AML-193 (cell line): ENCODE measurements at regions not wholly inside any gene's neighbourhood (a gene's known extent, or its start where the extent isn't known, plus 50 kb on each side); places are given as distances from the start of the nearest gene placed in this dataset.

ENCODE experiments used
- DNase-seq, 2 experiments: peaks; one replicate each; lab custom pipeline; 2025; lab: John Stamatoyannopoulos, UW

DNA sequence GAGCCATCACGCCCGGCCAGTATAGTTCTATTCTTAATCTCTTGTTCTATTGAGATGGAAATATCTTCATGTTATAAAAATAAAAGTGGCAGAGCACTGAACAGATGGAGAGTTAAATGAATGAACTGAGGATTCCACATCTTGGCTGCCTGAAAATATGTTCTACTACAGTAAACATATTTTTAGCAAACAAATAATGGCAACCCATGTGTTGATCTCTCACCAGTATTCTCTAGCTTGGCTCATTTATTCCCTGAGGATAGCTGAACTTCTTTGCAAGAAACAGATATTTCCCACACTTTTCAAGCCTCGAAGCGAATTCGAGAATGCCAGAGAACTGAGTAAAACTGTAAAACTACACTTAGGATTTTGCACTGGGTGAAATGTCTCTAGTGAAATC lies 58.9 kb downstream of the DIRAS3 start:
- DNase-seq = no peak

DNA sequence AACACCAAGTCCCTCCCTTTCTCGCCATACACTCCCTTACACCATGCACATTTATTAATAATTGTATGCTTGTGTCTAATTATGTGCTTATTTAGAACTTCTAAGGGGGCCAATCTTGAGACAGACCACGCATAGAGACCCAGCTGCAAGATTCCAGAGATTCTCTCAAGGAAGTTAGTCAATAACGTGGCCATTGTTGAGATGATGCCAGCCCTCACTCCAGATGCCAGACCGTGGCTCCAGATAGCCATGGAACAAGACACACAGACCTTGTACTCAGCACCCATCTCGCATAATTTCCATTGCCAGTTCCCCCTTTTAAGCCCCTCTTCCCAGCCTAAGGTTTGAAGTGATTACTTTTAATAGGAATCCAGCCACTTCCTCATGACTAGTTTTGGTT lies 62.4 kb downstream of the DIRAS3 start:
- no peak for DNase-seq

DNA sequence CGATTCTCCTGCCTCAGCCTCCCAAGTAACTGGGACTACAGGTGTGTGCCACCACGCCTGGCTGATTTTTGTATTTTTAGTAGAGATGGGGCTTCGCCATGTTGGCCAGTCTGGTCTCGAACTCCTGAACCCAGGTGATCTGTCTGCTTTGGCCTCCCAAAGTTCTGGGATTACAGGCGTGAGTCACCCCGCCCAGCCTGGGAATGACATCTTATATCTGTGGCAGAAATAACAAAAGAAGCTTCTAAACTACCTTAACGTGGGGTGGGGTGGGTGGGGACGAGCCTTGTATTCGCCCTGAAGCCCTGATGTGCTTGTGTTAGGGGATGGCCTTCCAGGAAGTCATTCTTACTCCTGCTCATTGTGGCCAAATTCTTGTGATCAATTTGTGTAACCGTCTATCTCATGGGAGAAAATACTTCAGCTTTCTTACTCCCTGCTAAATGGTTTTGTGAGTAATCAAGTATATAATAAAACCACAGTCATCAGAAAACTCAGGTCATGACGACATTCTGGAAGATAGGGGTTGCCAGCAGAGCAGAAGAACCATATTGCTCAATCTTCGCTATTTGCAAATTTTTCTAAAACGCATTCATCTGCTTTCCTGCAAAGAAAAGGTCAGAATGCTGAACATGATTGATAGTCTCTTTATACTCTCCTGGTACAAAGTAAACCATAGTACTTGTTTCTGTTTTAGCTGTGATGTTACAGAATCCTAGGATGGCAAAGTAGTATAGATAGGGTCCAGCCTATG lies 63.2 kb downstream of the DIRAS3 start:
- DNase-seq = no peak

DNA sequence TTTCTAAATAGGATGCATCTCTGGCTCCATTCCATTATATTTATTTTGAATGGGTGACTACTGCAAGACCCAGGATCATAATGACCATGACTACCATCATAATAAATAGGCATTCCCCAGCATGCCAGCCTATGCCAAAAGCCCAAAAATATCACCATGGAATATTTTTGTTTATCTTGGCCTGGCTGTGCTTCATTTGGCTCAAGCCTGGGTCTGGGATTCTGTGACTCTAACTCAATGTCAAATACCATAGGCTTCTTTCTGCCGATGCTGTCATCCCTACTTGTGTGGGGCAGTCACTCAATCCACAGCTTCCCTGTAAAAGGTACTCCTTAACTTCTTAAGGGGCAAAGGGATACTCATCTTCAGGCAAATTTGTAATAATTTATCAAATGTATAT lies 66.6 kb downstream of the DIRAS3 start:
- no peak for DNase-seq

DNA sequence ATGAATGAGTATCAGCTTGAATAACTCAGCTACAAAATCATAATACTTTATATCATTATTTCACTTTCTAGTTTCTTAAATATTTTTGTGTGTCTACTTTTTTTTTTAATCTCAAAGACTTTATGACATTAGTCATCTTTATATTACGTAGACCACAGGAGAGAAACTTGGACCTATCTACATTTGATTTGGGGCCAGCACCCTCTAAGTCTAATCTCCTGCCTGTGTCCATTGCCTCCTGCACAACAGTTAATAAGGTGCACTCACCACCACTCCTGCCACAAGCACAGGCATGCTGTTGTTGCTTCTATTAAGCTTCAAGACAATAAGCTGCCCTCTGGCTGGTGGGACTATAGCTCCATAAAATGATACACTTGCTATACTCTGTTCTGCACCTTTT lies 70.4 kb downstream of the DIRAS3 start:
- DNase-seq = no peak

DNA sequence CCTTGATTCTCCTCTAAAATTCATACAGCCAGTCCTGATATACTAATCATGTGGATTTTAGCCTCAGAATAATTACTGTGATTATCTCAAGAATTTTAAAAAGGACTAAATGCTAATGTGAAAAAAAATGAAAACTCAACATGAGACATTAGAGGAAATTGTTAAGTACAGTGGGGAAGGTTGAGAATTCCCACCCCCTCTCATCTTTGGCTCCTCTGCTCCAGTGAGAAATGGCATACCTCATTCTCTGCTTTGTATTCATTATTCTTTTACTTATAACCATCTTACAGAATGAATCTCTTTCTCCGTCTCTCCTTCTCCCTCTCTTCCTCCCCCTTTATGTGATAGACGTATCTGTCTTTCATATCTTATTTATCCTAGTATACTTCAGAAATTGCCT lies 70.9 kb downstream of the DIRAS3 start:
- no peak for DNase-seq

DNA sequence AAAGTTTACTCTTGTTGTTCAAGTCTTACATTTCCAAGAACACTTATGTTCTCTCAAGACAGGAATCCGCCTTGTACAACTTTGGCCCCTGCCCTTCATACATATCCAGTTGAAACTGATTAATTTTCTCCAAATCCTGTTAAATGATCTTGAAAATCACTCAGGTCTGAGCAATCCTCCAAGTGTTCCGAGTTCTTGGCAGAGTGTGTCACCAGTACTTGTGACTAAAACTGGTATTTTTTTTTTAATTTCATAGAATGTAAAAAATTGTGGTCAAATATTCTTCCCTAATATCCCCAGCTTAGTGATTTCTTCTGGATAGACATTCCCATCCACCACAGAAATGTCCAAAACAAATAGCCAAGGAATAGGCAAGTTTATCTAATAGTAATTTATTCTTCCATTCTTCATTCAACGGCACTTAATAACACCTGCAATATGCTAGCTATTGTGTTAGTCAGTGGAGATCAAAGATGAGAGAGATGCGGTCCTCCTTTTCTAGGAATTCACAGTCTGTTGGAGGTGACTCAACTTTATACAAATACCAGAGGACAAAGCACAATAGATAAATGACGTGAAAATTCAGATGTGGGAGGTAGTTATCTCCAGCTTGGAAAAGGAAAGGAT lies 71.4 kb downstream of the DIRAS3 start:
- DNase-seq = no peak

DNA sequence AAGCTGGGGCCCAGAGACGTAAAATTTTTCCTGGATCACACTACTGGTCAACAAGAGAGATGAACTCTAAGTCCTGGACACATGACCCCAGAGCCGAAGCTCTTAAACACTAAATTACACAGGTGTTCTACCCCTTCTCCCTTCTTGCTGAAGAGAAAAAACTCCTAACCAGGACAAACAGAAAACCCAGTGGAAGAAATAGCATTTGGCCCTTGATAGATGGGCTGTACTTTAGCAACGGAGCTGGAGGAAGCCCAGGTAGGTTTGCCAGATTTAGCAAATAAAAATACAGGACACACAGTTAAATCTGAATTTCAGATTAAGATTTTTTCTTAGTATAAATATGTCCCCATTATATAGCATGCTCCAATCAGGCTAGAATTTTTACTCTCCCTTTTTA lies 72.7 kb downstream of the DIRAS3 start:
- no peak for DNase-seq

DNA sequence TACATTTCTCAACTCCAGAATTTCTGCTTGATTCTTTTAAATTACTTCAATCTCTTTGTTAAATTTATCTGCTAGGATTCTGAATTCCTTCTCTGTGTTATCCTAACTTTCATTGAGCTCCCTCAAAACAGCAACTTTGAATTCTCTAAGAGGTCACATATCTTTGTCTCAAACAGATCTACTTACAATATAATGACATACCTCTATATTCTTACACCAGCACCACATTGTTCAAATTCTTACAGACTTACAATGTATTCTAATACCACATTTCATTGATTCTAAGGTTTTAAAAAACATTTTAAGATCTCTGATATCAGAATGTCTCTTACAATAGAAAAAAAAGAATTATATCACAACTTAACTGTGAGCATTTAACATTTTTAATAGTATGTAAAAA lies 77.4 kb downstream of the DIRAS3 start:
- DNase-seq = no peak

DNA sequence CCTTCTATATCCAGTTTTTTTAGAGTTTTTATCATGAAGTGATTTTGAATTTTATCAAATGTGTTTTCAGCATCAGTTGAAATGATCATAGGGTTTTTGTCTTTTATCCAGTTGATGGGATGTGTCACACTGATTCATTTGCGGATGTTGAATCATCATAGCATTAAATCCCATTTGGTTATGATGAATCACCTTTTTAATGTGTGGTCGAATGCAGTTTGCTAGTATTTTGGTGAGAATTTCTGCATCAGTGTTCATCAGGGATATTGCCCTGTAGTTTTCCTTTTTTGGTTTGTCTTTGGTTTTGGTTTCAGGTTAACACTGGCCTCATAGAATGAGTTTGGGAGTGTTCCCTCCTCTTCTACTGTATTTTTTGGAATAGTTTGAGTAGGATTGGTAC lies 80.3 kb downstream of the DIRAS3 start:
- DNase-seq = no peak

DNA sequence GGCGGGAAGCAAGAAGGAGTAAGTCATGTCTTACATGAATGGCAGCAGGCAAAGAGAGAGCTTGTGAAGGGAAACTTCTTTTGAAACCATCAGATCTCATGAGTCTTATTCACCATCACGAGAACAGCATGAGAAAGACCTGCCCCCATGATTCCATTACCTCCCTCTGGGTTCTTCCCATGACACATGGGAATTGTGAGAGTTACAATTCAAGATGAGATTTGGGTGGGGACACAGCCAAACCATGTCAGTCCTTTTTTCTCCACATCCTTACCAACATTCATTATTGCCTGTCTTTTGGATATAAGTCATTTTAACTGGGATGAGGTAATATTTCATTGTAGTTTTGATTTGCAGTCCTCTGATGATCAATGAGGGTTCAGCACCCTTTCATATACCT lies 81.0 kb downstream of the DIRAS3 start:
- no peak for DNase-seq

DNA sequence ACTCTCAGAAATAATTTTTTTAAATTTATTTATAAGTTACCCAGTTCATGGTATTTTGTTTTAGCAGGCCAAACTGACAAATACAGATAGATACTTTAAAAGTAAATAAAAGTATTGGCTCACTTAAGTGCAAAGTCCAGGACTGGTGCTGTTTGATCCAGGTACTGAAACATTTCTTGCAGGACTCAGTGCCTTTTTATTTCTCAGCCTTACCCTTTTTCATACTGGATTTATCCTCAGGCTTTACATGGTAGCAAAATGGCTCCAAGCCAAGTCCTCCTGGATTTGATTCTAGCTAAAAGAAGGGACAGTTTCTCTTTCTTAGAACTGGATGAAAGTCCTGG lies 83.8 kb downstream of the DIRAS3 start:
- no peak for DNase-seq

DNA sequence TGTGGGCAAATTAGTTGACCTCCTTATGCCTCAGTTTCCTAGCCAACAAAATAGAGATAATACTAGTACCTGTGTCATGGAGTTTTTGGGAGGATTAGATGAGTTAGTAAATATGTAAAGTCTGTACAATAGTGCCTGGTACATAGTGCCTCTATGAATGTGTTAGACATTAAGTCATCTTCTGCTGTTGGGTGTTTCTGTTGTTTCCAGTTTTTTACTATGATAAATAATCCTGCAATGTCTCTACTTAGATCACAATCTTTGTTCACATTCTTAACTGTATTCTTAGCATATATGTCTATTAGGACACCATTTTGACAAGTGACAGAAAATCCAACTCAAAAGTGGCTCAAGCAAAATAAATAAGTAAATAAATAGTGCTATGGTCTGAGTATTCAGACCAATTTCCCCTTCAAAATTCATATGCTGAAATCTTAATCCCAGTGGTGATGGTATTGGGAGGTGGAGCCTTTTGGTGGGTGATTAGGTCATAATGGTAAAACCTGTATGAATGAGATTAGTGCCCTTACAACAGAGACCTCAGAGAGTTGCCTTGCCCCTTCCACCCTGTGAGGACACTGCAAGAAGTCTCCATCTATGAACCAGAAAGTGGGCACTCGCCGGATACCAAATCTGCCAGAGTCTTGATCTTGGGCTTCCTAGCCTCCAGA lies 84.3 kb downstream of the DIRAS3 start:
- no peak for DNase-seq

DNA sequence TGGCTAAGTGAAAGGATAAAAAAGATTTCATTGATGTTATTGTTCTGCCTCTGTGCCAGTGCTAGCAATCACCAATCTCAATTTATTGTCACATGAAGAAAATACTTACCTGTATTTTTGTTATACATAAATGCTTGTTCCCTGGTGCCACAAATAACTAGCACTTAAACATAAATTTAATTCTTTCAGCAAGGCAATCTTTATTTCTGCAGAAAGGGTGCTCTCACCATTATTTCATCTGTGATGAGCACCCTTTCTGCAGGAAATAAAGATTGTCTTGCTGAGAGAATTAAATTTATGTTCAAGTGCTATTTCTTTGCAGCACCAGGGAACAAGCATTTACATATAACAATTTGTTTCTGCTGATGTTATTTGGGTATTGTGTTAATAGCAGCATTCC lies 87.2 kb downstream of the DIRAS3 start:
- DNase-seq = no peak

DNA sequence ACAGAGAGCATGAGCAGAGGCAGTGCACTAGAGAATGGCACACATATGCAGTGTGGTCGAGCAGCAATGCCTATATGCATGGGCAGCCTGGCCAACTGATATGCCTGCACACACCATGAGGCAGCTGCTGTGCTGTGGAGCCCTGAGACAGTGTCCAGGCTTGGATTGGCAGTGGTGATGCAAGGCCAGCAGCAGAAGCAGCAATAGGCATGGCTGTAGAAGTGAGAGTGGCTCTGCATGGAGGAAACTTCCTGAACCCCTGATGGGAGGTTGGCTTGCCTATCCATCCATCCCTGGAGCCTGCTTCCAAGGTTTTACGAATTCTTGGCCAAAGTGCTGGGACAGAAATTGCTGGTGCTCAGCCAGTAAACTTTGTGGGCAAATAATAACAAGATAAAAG lies 89.7 kb downstream of the DIRAS3 start:
- no peak for DNase-seq

DNA sequence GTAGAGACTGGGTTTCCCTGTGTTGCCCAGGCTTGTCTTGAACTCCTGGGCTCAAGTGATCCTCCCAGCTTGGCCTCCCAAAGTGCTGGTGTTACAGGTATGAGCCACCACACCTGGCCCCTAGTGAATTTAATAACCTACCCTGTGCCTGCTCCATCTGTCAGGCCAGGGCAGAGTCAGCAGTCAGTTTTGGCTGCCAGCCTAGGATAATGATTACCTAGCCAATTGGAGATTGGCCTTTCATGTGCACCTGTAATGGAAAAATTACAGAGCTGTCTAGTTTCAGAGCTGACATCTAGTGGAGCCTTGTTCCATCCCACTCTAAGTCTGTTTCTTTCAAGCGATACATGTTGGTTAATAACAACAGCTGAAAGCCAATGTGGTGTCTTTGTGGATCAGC lies 92.0 kb downstream of the DIRAS3 start:
- DNase-seq = no peak

DNA sequence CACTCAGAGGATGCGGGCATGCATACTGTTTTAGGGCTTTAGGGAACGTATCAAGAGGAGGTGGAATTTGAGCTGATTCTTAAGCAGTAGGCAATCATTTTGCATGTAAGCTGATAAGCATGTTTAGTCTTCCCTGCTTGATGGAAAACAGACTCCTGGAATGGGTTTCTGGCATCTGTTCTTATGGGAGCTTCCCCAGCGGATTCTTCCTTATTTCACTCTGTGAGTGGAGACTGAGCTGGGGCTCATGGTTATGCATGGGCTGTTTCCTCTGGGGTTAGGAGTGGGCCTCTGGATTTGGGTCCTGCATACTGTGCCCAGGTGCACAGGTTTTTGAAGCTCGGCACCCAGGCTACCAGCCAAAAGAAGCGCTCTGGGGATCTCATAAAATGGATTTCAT lies 93.4 kb downstream of the DIRAS3 start:
- DNase-seq = no peak

DNA sequence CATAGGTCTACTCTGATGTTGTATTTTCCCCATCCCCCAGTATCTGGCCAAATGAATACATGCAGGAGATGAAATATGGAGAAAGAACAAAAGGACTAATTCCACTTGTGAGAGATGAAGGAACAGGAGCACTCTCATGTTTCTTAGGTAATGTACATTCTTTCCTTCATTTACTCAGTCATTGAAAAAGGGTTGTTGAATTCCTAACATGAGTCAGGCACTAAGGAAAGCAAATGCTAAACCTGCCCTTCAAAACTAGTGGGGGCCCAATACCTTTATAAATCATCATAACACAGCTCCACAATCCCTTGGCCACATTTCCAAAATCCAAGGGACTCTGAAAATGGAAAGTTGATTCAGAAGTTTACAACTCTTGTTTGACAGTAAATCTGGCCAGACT lies 94.3 kb downstream of the DIRAS3 start:
- DNase-seq = no peak

DNA sequence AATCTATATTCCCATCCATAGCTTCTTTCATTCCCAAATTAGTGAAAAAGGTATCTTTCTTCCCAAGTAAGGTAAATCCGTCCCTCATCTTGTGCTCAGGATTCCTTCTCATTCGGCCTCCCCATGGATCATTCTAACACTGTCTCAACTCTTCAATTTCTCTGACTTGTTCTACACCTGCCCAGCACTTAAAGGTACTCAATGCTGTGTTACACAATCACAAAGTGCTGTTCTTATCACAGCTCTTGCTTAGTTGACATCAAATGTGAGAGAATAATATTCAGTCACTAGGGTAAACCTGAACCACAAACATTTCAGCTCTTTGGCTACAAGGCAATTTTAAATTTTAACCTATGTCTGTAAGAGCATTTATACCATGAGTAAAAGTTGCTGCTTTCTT lies 94.8 kb downstream of the DIRAS3 start:
- no peak for DNase-seq

DNA sequence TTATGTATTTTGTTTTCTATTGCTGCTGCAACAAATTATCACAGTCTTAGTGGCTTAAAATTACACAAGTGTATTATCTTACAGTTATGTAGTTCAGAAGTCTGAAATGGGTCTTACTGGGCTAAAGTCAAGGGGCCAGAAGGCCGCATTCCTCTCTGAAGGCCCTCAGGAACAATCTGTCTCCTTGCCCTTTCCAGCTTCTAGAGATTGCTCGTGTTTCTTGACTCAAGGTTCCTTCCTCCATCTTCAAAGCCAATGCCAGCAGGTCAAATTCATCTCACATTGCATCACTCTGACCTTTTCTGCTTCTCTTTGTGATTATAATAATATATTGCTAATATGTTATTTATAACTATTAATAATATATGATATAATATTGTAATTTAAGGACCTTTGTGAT lies 97.1 kb downstream of the DIRAS3 start:
- no peak for DNase-seq

DNA sequence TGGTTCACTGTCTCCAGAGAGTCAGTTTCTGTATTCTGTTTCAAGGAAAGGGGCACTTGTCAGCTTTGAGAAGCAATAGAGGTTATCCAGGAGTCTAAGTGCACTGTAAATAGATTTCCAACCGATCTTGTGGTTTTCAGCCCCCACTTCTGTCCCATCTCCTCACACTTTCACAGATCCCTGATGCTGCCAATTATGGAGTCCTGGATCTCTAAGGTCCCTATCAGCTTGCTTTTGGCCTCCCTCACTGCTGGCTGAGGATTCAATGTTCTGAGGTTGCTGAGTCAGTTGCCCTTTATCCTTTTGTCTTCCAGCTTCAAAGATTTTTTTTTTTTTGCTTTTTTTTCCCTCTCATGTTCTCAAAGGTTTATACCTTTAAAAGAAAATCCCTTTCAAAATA lies 98.4 kb downstream of the DIRAS3 start:
- no peak for DNase-seq

DNA sequence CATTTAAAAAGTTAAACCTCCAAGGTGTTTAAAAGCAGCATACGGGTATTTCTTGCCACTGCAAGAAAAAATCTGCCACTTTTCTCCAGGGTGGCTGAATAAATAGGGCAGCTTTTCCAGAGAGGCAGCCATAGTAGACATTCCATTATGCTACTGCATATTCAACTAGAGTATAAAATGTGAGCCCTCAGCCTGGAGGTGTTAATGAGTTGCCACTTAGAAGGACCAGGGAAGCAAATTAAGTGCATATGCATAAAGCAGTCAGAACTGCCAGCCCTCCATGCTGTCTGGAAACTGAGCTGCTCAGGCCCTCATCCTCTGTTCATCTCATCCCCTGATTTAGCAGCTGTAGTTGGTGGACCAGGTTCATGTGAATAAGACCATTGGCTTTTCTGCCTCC lies 99.4 kb downstream of the DIRAS3 start:
- DNase-seq = no peak

DNA sequence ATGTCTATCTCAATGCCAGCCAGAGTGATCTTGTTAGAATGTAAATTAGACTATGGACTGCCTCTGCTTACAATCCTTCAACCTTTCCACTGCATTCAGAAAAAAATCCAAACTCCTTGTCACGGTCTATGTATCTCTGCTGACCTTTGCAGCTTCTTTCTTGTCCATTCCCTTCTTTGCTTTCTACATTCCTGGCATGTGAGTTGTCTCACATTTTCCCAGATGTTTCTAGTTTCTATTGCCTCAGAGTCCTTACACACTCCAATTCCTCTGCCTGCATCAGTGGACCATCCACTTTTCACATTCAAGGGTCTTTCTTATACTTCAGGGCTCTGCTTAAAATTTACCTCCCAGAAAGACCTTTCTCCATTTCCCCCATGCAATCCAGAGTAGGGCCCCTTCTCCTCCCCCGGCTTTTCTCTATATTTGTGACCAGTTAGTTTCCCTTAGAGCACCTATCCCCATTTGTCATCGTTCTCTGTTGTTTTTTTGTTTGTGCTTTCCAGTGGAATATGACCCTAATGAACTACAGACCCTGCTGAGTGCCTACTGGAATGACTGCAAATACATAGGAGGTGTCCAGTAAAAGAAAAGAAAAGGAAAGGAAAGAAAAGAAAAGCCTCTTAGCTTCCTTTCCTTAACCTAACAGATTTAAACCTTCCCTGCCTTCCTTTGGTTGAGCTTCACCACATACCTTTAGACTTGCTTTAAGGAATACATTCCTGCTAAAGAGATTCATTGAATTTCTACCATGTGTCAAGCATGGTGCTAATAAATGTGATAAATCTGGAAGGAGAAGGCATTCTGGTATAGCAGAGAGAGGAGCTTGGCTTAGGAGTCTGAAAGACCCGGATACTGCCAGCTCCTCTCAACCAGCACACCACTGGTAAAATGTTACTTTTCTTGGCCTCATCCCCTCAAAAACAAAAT lies 102.0 kb downstream of the DIRAS3 start:
- DNase-seq = no peak
